ENCODE measurements at regions not wholly inside any gene's neighbourhood (a gene's known extent, or its start where the extent isn't known, plus 50 kb on each side); places are given as distances from the start of the nearest gene placed in this dataset.

DNA sequence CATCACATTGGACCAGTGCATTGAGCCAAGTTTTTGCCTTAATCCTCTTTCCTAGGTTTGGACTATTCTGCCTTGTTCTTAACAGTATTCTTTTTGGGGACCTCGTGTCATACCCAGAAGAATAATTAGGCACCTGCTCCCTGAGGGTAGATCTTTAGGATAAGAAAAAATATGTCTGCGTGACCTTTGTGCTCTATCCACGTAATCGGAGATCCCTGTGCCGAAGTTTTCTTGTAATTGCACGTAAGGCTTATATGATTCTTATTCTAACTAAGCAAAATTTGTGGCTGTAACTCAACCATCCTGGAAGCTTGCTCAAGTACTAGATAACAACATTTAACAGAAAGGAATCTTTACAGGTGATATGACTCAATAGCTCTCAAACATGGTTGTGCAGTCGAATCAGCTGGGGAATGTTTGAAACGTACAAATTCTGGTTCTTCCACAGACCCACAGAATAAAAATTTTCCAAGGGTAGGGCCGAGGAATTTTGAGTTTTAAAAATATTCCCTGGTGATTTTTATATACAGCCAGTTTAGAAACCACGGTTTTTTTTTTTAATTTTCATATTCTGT is 344.3 kb downstream of the GBA3 start:
- CTCF ChIA-PET = no interaction called here

DNA sequence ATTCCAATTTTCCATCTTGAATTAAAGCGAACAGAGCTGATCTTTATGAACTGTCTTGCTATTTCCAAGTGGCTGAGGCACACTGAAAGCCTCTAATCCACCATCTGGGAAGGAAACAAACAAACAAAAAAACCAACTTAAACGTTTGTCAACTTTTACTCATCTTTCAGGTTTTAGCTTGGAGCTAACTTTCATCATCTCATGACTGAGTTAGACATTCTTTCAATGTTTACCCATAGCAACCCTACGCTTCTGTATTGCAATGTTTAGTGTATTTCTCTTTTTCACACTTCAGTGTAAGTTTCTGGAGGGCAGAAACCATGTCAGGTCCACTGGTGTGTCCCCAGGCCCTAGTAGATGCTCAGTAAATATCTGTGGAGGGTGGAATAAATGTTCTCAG is 343.8 kb downstream of the GBA3 start:
- CTCF ChIA-PET = no interaction called here

More for the DNA sequence above, 344.3 kb downstream of the GBA3 start:
- POLR2A ChIA-PET = no interaction called here
- DNase-seq (ENCODE audit: extremely low spot score) = no peak
- TF ChIP-seq, protein P1, sequence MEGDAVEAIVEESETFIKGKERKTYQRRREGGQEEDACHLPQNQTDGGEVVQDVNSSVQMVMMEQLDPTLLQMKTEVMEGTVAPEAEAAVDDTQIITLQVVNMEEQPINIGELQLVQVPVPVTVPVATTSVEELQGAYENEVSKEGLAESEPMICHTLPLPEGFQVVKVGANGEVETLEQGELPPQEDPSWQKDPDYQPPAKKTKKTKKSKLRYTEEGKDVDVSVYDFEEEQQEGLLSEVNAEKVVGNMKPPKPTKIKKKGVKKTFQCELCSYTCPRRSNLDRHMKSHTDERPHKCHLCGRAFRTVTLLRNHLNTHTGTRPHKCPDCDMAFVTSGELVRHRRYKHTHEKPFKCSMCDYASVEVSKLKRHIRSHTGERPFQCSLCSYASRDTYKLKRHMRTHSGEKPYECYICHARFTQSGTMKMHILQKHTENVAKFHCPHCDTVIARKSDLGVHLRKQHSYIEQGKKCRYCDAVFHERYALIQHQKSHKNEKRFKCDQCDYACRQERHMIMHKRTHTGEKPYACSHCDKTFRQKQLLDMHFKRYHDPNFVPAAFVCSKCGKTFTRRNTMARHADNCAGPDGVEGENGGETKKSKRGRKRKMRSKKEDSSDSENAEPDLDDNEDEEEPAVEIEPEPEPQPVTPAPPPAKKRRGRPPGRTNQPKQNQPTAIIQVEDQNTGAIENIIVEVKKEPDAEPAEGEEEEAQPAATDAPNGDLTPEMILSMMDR (IDR thresholded peaks at IDR 0.05; ENCODE audit: control extremely low read depth, extremely low read depth, low read depth, missing control alignments) = no peak

DNA sequence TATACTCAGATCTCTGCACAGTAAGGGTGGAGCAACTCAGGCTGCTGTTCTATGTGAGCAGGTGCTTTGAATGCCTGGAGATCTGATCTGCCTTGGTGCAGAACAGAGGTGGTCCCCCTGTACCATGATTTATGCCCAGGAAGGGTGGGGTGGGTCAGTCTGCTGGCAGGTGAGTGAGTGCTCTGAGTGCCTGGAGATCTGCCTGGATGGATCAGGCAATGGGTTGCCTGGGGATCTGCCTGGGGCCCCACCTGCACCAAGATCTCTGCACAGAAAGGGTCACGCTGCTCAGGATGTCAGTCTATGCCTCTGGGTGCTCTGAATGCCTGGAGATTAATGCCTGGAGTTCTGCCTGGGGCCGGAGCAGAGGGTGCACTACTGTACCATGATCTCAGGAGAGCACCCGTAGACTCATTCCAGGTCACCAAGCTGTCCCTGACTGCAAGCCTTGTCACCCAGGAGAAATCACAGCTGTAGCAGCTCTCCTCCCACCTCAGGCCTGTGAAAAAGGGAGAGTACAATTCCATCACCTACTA is 342.9 kb downstream of the GBA3 start:
- TF ChIP-seq, protein P1 (IDR thresholded peaks at IDR 0.05; ENCODE audit: control extremely low read depth, extremely low read depth, low read depth, missing control alignments) = no peak
- POLR2A ChIA-PET = no interaction called here
- CTCF ChIA-PET = no interaction called here
- DNase-seq (ENCODE audit: extremely low spot score) = no peak

More for the DNA sequence above, 343.8 kb downstream of the GBA3 start:
- DNase-seq (ENCODE audit: extremely low spot score) = no peak
- TF ChIP-seq, protein P1 (IDR thresholded peaks at IDR 0.05; ENCODE audit: control extremely low read depth, extremely low read depth, low read depth, missing control alignments) = no peak
- POLR2A ChIA-PET = no interaction called here

DNA sequence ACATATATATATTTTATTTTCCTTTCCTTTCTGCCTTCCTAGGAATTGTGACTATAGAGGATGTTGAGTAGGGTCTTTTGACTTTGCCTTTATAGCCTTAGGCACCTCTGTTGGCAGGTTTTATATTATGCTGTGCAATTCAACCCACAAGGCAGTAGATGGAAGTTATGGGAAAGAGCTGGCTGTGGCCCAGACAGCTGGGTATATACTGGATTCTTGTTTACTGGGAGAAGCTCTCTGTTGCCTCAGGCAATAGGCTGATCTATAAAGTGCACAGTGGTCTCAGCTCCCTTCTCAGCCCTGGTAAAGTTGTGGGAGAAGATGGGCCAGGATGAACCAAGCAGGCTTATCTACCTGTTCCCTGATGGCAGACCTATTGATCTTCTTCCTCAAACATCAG is 342.0 kb downstream of the GBA3 start:
- no peak for DNase-seq (ENCODE audit: extremely low spot score)
- ChIA-PET CTCF (interaction anchor here (1.0 kb wide), 1 partner anchor 13 kb away, joined by 3 read pairs; no protein-coding TSS in a partner anchor), POLR2A (no interaction called here)
- TF ChIP-seq, protein P1 (IDR thresholded peaks at IDR 0.05; ENCODE audit: control extremely low read depth, extremely low read depth, low read depth, missing control alignments) = no peak

DNA sequence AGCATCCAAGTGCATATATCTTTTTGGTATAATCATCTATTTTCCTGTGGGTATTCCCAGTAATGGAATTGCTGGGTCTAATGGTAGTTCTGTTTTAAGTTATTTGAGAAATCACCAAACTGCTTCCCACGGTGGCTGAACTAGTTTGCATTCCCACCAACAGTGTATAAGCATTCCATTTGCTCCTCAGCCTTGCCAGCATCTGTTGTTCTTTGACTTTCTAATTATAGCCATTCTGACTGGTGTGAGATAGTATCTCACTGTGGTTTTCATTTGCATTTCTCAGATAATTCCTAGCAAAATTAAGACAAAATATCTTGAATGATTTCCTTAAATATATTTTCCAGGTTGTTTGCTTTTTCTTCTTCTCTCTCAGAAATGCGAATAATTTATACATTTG is 341.1 kb downstream of the GBA3 start:
- TF ChIP-seq, protein P1 (IDR thresholded peaks at IDR 0.05; ENCODE audit: control extremely low read depth, extremely low read depth, low read depth, missing control alignments) = no peak
- ChIA-PET POLR2A (no interaction called here), CTCF (no interaction called here)
- DNase-seq (ENCODE audit: extremely low spot score) = no peak

DNA sequence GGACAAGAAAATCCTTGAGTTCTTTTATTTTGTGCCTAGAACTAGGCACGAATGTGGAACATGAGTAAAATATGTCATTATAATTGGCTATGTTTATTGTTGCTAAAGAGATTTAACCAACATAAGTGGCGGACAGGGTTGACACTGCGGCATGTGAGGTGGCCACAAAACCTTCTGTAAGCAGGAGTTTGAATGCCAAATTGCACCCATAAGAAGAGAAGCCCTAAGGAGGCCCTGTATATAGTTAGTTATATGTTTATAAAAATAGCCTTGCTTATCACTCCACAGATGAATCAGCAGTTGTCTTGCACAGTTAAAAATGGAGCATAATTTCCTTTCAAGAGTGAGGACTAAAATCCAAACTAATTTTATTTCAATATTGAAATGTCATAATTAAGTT is 336.1 kb downstream of the GBA3 start:
- TF ChIP-seq, protein P1 (IDR thresholded peaks at IDR 0.05; ENCODE audit: control extremely low read depth, extremely low read depth, low read depth, missing control alignments) = no peak
- DNase-seq (ENCODE audit: extremely low spot score) = no peak
- CTCF ChIA-PET = interaction anchor here (1.3 to 2.1 kb wide), 2 partner anchors 10 to 28 kb away, joined by 3 to 8 read pairs; no protein-coding TSS in a partner anchor
- POLR2A ChIA-PET = no interaction called here

All from GM10248 (cell line).